ENCODE measurements at regions not wholly inside any gene's neighbourhood (a gene's known extent, or its start where the extent isn't known, plus 50 kb on each side); places are given as distances from the start of the nearest gene placed in this dataset.
"Not testable (repeated sequence)": the region's sequence is repeated elsewhere in the genome, so short reads cannot be mapped to it uniquely, and the experiment has no call there.

- H2AFZ ChIP-seq (ENCODE audit: insufficient read depth, low read depth, low read length, poor library complexity, severe bottlenecking); H3K79me2 ChIP-seq (ENCODE audit: insufficient read depth, low read length); H3K9me3 ChIP-seq (replicated peaks in 1 of 2; ENCODE audit: control insufficient read depth in 1 of 2, insufficient read depth in 1 of 2, low read length in 2 of 2); H3K4me3 Mint-ChIP-seq; H3K27me3 Mint-ChIP-seq (ENCODE audit: low read depth in 3 of 3); H3K4me3 ChIP-seq (replicated peaks in 1 of 3; ENCODE audit: low read depth in 2 of 3, low read length in 3 of 3); DNase-seq; H3K9me3 Mint-ChIP-seq; H4K20me1 ChIP-seq (ENCODE audit: insufficient read depth, low read length); H3K4me1 ChIP-seq (ENCODE audit: control insufficient read depth in 1 of 2, insufficient read depth in 2 of 2, low read length in 2 of 2); H3K27ac ChIP-seq (ENCODE audit: low read depth in 1 of 2, low read length in 2 of 2); H3K27ac Mint-ChIP-seq; H3K9ac ChIP-seq (ENCODE audit: insufficient read depth, low read length, poor library complexity, severe bottlenecking); H3K36me3 ChIP-seq (replicated peaks in 1 of 2; ENCODE audit: control insufficient read depth in 1 of 2, insufficient read depth in 2 of 2, low read length in 2 of 2); H3K36me3 Mint-ChIP-seq; H3K27me3 ChIP-seq (ENCODE audit: control insufficient read depth in 2 of 2, insufficient read depth in 2 of 2, low read length in 2 of 2); intact Hi-C loops (cut with micrococcal nuclease); H3K4me1 Mint-ChIP-seq; H3K4me2 ChIP-seq (replicated peaks; ENCODE audit: extremely low read depth, low read length, poor library complexity, severe bottlenecking): not testable (repeated sequence)
- 60% methylated on average over 1 of the region's 6 CpGs for WGBS (ENCODE audit: insufficient coverage)
These were observed 543.3 kb downstream of the PRIM2 start for GRCh38 chr6:57860481-57861315.

DNA sequence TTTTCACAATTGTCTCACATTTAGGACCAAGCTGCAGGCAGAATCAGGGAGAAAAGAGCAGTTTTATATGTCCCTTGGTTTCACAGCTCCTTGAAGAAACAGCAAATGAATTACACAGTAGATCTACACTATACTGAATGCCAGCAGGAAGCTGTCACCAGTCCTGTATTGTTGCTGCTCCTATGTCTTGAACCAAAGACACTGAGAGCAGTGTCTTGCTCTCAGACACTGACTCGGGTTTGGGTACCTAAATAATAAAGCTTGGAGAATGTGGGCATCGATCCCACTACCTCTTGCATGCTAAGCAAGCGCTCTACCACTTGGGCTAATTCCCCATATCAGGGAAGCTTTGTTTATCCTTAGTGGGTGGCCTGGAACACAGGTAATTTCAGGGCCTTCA lies 552.7 kb downstream of the PRIM2 start:
- H3K27ac ChIP-seq (ENCODE audit: low read depth in 1 of 2, low read length in 2 of 2); H3K79me2 ChIP-seq (ENCODE audit: insufficient read depth, low read length); H3K9ac ChIP-seq (ENCODE audit: insufficient read depth, low read length, poor library complexity, severe bottlenecking); H3K4me1 ChIP-seq (ENCODE audit: control insufficient read depth in 1 of 2, insufficient read depth in 2 of 2, low read length in 2 of 2); H3K9me3 Mint-ChIP-seq; H3K36me3 Mint-ChIP-seq; H3K27me3 Mint-ChIP-seq (ENCODE audit: low read depth in 3 of 3); H3K4me3 ChIP-seq (replicated peaks in 1 of 3; ENCODE audit: low read depth in 2 of 3, low read length in 3 of 3); DNase-seq; H2AFZ ChIP-seq (ENCODE audit: insufficient read depth, low read depth, low read length, poor library complexity, severe bottlenecking); H3K27me3 ChIP-seq (ENCODE audit: control insufficient read depth in 2 of 2, insufficient read depth in 2 of 2, low read length in 2 of 2); intact Hi-C loops (cut with micrococcal nuclease); H3K4me1 Mint-ChIP-seq; H4K20me1 ChIP-seq (ENCODE audit: insufficient read depth, low read length); H3K36me3 ChIP-seq (replicated peaks in 1 of 2; ENCODE audit: control insufficient read depth in 1 of 2, insufficient read depth in 2 of 2, low read length in 2 of 2); H3K4me3 Mint-ChIP-seq; H3K4me2 ChIP-seq (replicated peaks; ENCODE audit: extremely low read depth, low read length, poor library complexity, severe bottlenecking); H3K27ac Mint-ChIP-seq: not testable (repeated sequence)
- no CpG with 5 or more reads among the region's 3 CpGs for WGBS (ENCODE audit: insufficient coverage)
- peaks cover 6 to 13% of the 10 kb centered on the region in 2 donors for H3K9me3 ChIP-seq (replicated peaks in 1 of 2; ENCODE audit: control insufficient read depth in 1 of 2, insufficient read depth in 1 of 2, low read length in 2 of 2)

- H3K79me2 ChIP-seq (ENCODE audit: insufficient read depth, low read length); H3K9ac ChIP-seq (ENCODE audit: insufficient read depth, low read length, poor library complexity, severe bottlenecking); H3K4me3 ChIP-seq (replicated peaks in 1 of 3; ENCODE audit: low read depth in 2 of 3, low read length in 3 of 3); H3K4me1 Mint-ChIP-seq; H3K27me3 Mint-ChIP-seq (ENCODE audit: low read depth in 3 of 3); H3K36me3 ChIP-seq (replicated peaks in 1 of 2; ENCODE audit: control insufficient read depth in 1 of 2, insufficient read depth in 2 of 2, low read length in 2 of 2); H3K4me1 ChIP-seq (ENCODE audit: control insufficient read depth in 1 of 2, insufficient read depth in 2 of 2, low read length in 2 of 2); H3K4me2 ChIP-seq (replicated peaks; ENCODE audit: extremely low read depth, low read length, poor library complexity, severe bottlenecking); H3K27ac ChIP-seq (ENCODE audit: low read depth in 1 of 2, low read length in 2 of 2); H2AFZ ChIP-seq (ENCODE audit: insufficient read depth, low read depth, low read length, poor library complexity, severe bottlenecking); H3K4me3 Mint-ChIP-seq; DNase-seq; intact Hi-C loops (cut with micrococcal nuclease); H4K20me1 ChIP-seq (ENCODE audit: insufficient read depth, low read length); H3K36me3 Mint-ChIP-seq; H3K27me3 ChIP-seq (ENCODE audit: control insufficient read depth in 2 of 2, insufficient read depth in 2 of 2, low read length in 2 of 2); H3K27ac Mint-ChIP-seq: not testable (repeated sequence)
- peaks cover 0 to 12% (median 8%) of the 10 kb centered on the region in 7 donors for H3K9me3 Mint-ChIP-seq
- 84% methylated on average over 7 of the region's 7 CpGs for WGBS (ENCODE audit: insufficient coverage)
- peaks cover 6 to 13% of the 10 kb centered on the region in 2 donors for H3K9me3 ChIP-seq (replicated peaks in 1 of 2; ENCODE audit: control insufficient read depth in 1 of 2, insufficient read depth in 1 of 2, low read length in 2 of 2)
These were observed 556.0 kb downstream of the PRIM2 start for GRCh38 chr6:57873424-57873823.

- H3K27ac Mint-ChIP-seq; H3K79me2 ChIP-seq (ENCODE audit: insufficient read depth, low read length); H3K36me3 Mint-ChIP-seq; H3K4me3 Mint-ChIP-seq; H3K9ac ChIP-seq (ENCODE audit: insufficient read depth, low read length, poor library complexity, severe bottlenecking); H4K20me1 ChIP-seq (ENCODE audit: insufficient read depth, low read length); H3K36me3 ChIP-seq (replicated peaks in 1 of 2; ENCODE audit: control insufficient read depth in 1 of 2, insufficient read depth in 2 of 2, low read length in 2 of 2); H3K4me1 ChIP-seq (ENCODE audit: control insufficient read depth in 1 of 2, insufficient read depth in 2 of 2, low read length in 2 of 2); DNase-seq; H2AFZ ChIP-seq (ENCODE audit: insufficient read depth, low read depth, low read length, poor library complexity, severe bottlenecking); H3K27ac ChIP-seq (ENCODE audit: low read depth in 1 of 2, low read length in 2 of 2); H3K4me3 ChIP-seq (replicated peaks in 1 of 3; ENCODE audit: low read depth in 2 of 3, low read length in 3 of 3); H3K27me3 ChIP-seq (ENCODE audit: control insufficient read depth in 2 of 2, insufficient read depth in 2 of 2, low read length in 2 of 2); H3K4me1 Mint-ChIP-seq; H3K27me3 Mint-ChIP-seq (ENCODE audit: low read depth in 3 of 3); intact Hi-C loops (cut with micrococcal nuclease); H3K4me2 ChIP-seq (replicated peaks; ENCODE audit: extremely low read depth, low read length, poor library complexity, severe bottlenecking): not testable (repeated sequence)
- H3K9me3 Mint-ChIP-seq = peaks cover 0 to 14% (median 8%) of the 10 kb centered on the region in 7 donors
- WGBS (ENCODE audit: insufficient coverage) = no CpG with 5 or more reads among the region's 2 CpGs
- H3K9me3 ChIP-seq (replicated peaks in 1 of 2; ENCODE audit: control insufficient read depth in 1 of 2, insufficient read depth in 1 of 2, low read length in 2 of 2) = peaks cover 6 to 13% of the 10 kb centered on the region in 2 donors
These were observed 559.2 kb downstream of the PRIM2 start for GRCh38 chr6:57876659-57877058.
